OCI-LY1 (cell line): ENCODE measurements at regions not wholly inside any gene's neighbourhood (a gene's known extent, or its start where the extent isn't known, plus 50 kb on each side); places are given as distances from the start of the nearest gene placed in this dataset.
"Not testable (repeated sequence)": the region's sequence is repeated elsewhere in the genome, so short reads cannot be mapped to it uniquely, and the experiment has no call there.

Experiments used
- H2AFZ ChIP-seq: fragments of 200-600 bp; sonication (generic), shearing (Covaris generic); 2 replicates; pipeline ENCODE4 v1.6.0; 2014; ENCODE audit warnings: antibody characterized with exemption, mild to moderate bottlenecking, low read length
- H3F3A ChIP-seq: fragments of 200-600 bp; sonication (generic), shearing (Covaris generic); 2 replicates; pipeline ENCODE4 v1.6.0; 2014; ENCODE audit warnings: mild to moderate bottlenecking, antibody characterized with exemption, low read length, moderate library complexity; ENCODE audit not compliant: insufficient read depth
- H3K27ac ChIP-seq: fragments of 200-600 bp; sonication (generic); 2 replicates; pipeline ENCODE4 v1.5.1; 2014; ENCODE audit warnings: low read length, mixed run types, mild to moderate bottlenecking, low read depth; ENCODE audit not compliant: poor library complexity, severe bottlenecking
- H3K27me3 ChIP-seq: fragments of 200-600 bp; sonication (generic); 2 replicates; pipeline ENCODE4 v1.6.0; 2014; ENCODE audit warnings: antibody characterized with exemption, mild to moderate bottlenecking, low read length, moderate library complexity; ENCODE audit not compliant: insufficient read depth
- H3K36me3 ChIP-seq: fragments of 200-600 bp; sonication (generic); 2 replicates; pipeline ENCODE4 v1.6.1; 2014; ENCODE audit warnings: mild to moderate bottlenecking, antibody characterized with exemption, low read length, moderate library complexity, mixed read lengths; ENCODE audit not compliant: insufficient read depth
- H3K4me1 ChIP-seq: fragments of 200-600 bp; sonication (generic); 2 replicates; pipeline ENCODE4 v1.5.1; 2014; ENCODE audit warnings: mild to moderate bottlenecking, low read length, moderate library complexity; ENCODE audit not compliant: insufficient read depth, severe bottlenecking
- H3K4me2 ChIP-seq: fragments of 200-600 bp; sonication (generic), shearing (Covaris generic); 2 replicates; pipeline ENCODE4 v1.6.1; 2014; ENCODE audit warnings: low read length
- H3K4me3 ChIP-seq: fragments of 200-600 bp; sonication (generic); 2 replicates; pipeline ENCODE4 v1.5.1; 2014; ENCODE audit warnings: low read length, low read depth, mild to moderate bottlenecking, mixed read lengths; ENCODE audit not compliant: poor library complexity, severe bottlenecking
- H3K79me2 ChIP-seq: fragments of 200-600 bp; shearing (Covaris generic); 2 replicates; pipeline ENCODE4 v1.6.1; 2016; ENCODE audit warnings: mixed run types, low read length, mixed read lengths; ENCODE audit not compliant: insufficient read depth
- H3K9ac ChIP-seq: fragments of 200-600 bp; sonication (generic), shearing (Covaris generic); 2 replicates; pipeline ENCODE4 v1.6.1; 2014; ENCODE audit warnings: mild to moderate bottlenecking, low read length, mixed read lengths
- H3K9me2 ChIP-seq: fragments of 200-600 bp; sonication (generic), shearing (Covaris generic); 2 replicates; pipeline ENCODE4 v1.6.1; 2014; ENCODE audit warnings: low read depth, mild to moderate bottlenecking, low read length, mixed read lengths
- H3K9me3 ChIP-seq: fragments of 200-600 bp; shearing (Covaris generic); 2 replicates; pipeline ENCODE4 v1.6.1; 2014; ENCODE audit warnings: low read length, mixed read lengths
- H4K20me1 ChIP-seq: fragments of 200-600 bp; sonication (generic), shearing (Covaris generic); 2 replicates; pipeline ENCODE4 v1.6.0; 2016; ENCODE audit warnings: mild to moderate bottlenecking, low read length; ENCODE audit not compliant: insufficient read depth
- EZH2 ChIP-seq: fragments of 200-600 bp; sonication (generic), shearing (Covaris generic); IDR thresholded peaks from 2 replicates; pipeline ENCODE4 v1.8.0; 2017; ENCODE audit warnings: borderline replicate concordance, mixed run types, mild to moderate bottlenecking, antibody characterized with exemption, low read length, moderate library complexity, mixed read lengths
- TF ChIP-seq, protein P1 (sequence below): fragments of 200-600 bp; sonication (generic), shearing (Covaris generic); IDR thresholded peaks from 2 replicates; pipeline ENCODE4 v1.5.1; 2017; ENCODE audit warnings: mild to moderate bottlenecking, antibody characterized with exemption, low read length, moderate library complexity, mixed read lengths

DNA sequence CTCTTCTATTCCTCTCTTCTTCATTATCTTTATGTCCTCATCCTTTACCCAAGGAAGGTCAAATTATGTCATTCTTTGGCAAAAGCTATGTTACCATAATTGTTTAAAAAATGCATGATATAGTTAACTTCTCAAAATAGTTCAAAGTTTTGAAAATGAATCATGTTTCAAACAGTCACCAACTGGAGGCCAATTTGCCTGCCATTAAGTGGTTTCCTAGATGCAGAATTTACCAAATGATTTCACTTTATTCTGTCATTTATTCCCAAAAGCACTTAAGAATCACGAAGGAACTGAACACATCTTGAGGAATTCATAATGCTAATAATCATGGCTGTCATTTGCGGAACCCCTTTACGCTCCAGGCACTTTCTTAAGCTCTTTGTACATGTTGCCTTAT is 190.9 kb upstream of the CDH11 start:
- H3K4me3 ChIP-seq = no peak overlapping the region
- H3K36me3 ChIP-seq = no peaks in the 10 kb centered on the region
- no peaks in the 10 kb centered on the region for H3F3A ChIP-seq
- H3K4me1 ChIP-seq = no peaks in the 10 kb centered on the region
- no peaks in the 10 kb centered on the region for H4K20me1 ChIP-seq
- no peak overlapping the region for H3K4me2 ChIP-seq
- no peak overlapping the region for H3K27ac ChIP-seq
- no peak overlapping the region for H2AFZ ChIP-seq
- no peaks in the 10 kb centered on the region for H3K9me3 ChIP-seq
- H3K9me2 ChIP-seq = no peaks in the 10 kb centered on the region
- H3K27me3 ChIP-seq = no peaks in the 10 kb centered on the region
- TF ChIP-seq, protein P1, sequence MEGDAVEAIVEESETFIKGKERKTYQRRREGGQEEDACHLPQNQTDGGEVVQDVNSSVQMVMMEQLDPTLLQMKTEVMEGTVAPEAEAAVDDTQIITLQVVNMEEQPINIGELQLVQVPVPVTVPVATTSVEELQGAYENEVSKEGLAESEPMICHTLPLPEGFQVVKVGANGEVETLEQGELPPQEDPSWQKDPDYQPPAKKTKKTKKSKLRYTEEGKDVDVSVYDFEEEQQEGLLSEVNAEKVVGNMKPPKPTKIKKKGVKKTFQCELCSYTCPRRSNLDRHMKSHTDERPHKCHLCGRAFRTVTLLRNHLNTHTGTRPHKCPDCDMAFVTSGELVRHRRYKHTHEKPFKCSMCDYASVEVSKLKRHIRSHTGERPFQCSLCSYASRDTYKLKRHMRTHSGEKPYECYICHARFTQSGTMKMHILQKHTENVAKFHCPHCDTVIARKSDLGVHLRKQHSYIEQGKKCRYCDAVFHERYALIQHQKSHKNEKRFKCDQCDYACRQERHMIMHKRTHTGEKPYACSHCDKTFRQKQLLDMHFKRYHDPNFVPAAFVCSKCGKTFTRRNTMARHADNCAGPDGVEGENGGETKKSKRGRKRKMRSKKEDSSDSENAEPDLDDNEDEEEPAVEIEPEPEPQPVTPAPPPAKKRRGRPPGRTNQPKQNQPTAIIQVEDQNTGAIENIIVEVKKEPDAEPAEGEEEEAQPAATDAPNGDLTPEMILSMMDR = no peak
- TF ChIP-seq EZH2 = no peak
- H3K9ac ChIP-seq = no peak overlapping the region
- H3K79me2 ChIP-seq = no peaks in the 10 kb centered on the region

- H2AFZ ChIP-seq = no peak overlapping the region
- no peak overlapping the region for H3K9ac ChIP-seq
- no peak for TF ChIP-seq EZH2
- TF ChIP-seq, protein P1 = no peak
- H3K36me3 ChIP-seq = no peaks in the 10 kb centered on the region
- H3K4me2 ChIP-seq = no peak overlapping the region
- H3K9me3 ChIP-seq = no peaks in the 10 kb centered on the region
- H3K79me2 ChIP-seq = no peaks in the 10 kb centered on the region
- no peak overlapping the region for H3K4me3 ChIP-seq
- H3K4me1 ChIP-seq = no peaks in the 10 kb centered on the region
- no peak overlapping the region for H3K27ac ChIP-seq
- H3F3A ChIP-seq = no peaks in the 10 kb centered on the region
- H3K27me3 ChIP-seq = no peaks in the 10 kb centered on the region
- H3K9me2 ChIP-seq = no peaks in the 10 kb centered on the region
- H4K20me1 ChIP-seq = no peaks in the 10 kb centered on the region
Observed at GRCh38 chr16:65312071-65312470, 190.2 kb upstream of the CDH11 start.

DNA sequence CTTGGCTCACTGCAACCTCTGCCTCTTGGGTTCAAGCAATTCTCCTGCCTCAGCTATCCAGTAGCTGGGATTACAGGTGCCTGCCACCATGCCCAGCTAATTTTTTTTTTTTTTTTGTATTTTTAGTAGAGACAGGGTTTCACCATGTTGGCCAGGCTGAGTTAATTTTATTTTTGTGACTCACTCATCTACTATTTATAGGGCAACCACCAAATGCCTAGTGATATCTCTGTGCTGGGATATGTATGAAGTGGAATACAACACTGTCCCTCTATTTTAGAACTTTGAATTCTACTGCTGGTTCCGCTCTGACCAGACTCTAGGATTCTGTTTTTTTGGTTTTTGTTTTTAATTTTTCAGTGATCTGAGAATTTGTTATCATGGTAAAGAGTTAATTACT is 188.6 kb upstream of the CDH11 start:
- not testable (repeated sequence) for H3K4me1 ChIP-seq, H3K27ac ChIP-seq, H2AFZ ChIP-seq, H3K9me2 ChIP-seq, H3K9me3 ChIP-seq, H3K27me3 ChIP-seq, H3K4me3 ChIP-seq, H3F3A ChIP-seq, H3K4me2 ChIP-seq, H3K9ac ChIP-seq, H3K79me2 ChIP-seq, H4K20me1 ChIP-seq, H3K36me3 ChIP-seq

- no peak overlapping the region for H2AFZ ChIP-seq
Observed at GRCh38 chr16:65309354-65309753, 187.5 kb upstream of the CDH11 start.

More at GRCh38 chr16:65309354-65309753, 187.5 kb upstream of the CDH11 start:
- no peak overlapping the region for H3K4me3 ChIP-seq
- H3K4me2 ChIP-seq = no peak overlapping the region
- H4K20me1 ChIP-seq = no peaks in the 10 kb centered on the region
- no peak overlapping the region for H3K9ac ChIP-seq
- no peaks in the 10 kb centered on the region for H3K4me1 ChIP-seq
- no peaks in the 10 kb centered on the region for H3K27me3 ChIP-seq
- H3K9me3 ChIP-seq = no peaks in the 10 kb centered on the region
- H3K79me2 ChIP-seq = no peaks in the 10 kb centered on the region
- H3K36me3 ChIP-seq = no peaks in the 10 kb centered on the region
- H3K27ac ChIP-seq = no peak overlapping the region
- no peak for TF ChIP-seq EZH2
- TF ChIP-seq, protein P1 = no peak
- H3F3A ChIP-seq = no peaks in the 10 kb centered on the region
- H3K9me2 ChIP-seq = no peaks in the 10 kb centered on the region
